ENCODE measurements at regions not wholly inside any gene's neighbourhood (a gene's known extent, or its start where the extent isn't known, plus 50 kb on each side); places are given as distances from the start of the nearest gene placed in this dataset.

DNA sequence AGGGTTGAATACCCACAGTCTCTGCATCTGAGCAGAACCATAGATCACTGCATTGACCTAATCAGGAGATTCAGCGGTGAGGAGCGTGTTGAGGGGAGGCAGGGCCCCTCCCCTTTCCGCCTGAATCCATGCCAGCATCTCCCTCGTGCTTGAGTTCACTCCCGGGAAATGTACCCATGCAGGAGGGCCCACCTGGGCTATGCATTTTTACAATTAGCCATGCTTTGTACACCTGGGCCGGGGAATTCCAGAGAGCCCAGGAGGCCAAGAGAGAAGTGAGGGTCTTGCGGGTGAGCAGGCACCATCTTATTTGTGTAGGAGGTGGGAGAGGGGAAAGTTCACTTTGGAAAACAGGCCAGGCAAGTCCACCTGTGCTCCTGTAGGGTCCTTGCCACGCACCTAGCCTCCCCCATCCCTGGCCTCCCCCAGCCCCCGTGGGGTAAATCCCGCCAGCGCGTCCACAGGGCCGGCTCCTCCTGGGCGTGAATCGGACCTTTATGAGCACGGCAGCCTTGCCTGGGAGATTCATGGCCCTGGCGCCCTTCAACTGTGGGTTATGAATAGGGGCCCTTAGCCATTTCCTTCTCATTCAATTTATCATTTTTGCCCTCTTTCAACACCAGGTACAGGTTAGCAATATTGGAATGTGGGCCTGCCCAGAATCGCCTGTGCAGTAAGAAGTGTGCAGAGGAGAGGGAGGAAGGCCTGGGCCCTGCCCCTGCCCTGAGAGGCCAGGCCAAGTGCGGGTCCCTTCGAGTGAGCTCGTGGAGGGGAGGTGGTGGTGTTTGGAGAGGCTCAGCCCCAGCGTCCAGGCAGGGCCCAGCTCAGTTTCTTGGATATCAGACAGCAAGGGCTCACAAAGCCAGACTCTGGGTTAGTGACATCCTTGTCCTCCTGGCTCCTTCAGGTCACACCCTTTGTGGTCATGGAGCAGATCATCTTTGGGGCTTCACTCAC is 84.4 kb upstream of the ACTRT2 start:
- TF ChIP-seq, protein P1, sequence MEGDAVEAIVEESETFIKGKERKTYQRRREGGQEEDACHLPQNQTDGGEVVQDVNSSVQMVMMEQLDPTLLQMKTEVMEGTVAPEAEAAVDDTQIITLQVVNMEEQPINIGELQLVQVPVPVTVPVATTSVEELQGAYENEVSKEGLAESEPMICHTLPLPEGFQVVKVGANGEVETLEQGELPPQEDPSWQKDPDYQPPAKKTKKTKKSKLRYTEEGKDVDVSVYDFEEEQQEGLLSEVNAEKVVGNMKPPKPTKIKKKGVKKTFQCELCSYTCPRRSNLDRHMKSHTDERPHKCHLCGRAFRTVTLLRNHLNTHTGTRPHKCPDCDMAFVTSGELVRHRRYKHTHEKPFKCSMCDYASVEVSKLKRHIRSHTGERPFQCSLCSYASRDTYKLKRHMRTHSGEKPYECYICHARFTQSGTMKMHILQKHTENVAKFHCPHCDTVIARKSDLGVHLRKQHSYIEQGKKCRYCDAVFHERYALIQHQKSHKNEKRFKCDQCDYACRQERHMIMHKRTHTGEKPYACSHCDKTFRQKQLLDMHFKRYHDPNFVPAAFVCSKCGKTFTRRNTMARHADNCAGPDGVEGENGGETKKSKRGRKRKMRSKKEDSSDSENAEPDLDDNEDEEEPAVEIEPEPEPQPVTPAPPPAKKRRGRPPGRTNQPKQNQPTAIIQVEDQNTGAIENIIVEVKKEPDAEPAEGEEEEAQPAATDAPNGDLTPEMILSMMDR (IDR thresholded peaks at IDR 0.05; ENCODE audit: insufficient read depth, low read depth, low read length): no peak
- TF ChIP-seq EZH2 (IDR thresholded peaks at IDR 0.05; ENCODE audit: insufficient read depth, low read length): no peak
